GM10248 (cell line): ENCODE measurements at regions not wholly inside any gene's neighbourhood (a gene's known extent, or its start where the extent isn't known, plus 50 kb on each side); places are given as distances from the start of the nearest gene placed in this dataset.
"Not testable (repeated sequence)": the region's sequence is repeated elsewhere in the genome, so short reads cannot be mapped to it uniquely, and the experiment has no call there.

Experiments
- CTCF ChIA-PET: fragments of 300-600 bp; sonication (Branson Sonifier 250); formaldehyde crosslinking; extraction: SDS; loops from one replicate; lab custom pipeline; 2021; ENCODE audit warnings: antibody characterized with exemption; lab: Yijun Ruan, JAX
- POLR2A ChIA-PET: fragments of 350-650 bp; sonication (Branson Sonifier 250); formaldehyde crosslinking; extraction: SDS; loops from one replicate; lab custom pipeline; 2020; ENCODE audit warnings: antibody characterized with exemption; lab: Yijun Ruan, JAX
- DNase-seq: peaks from one replicate; pipeline ENCODE4 v3.0.0; 2012; ENCODE audit errors: extremely low spot score
- TF ChIP-seq, protein P1 (sequence below): IDR thresholded peaks from 2 replicates; pipeline ENCODE4 v1.5.1; 2012; ENCODE audit warnings: mild to moderate bottlenecking, low read depth; ENCODE audit errors: extremely low read depth, missing control alignments, control extremely low read depth

DNA sequence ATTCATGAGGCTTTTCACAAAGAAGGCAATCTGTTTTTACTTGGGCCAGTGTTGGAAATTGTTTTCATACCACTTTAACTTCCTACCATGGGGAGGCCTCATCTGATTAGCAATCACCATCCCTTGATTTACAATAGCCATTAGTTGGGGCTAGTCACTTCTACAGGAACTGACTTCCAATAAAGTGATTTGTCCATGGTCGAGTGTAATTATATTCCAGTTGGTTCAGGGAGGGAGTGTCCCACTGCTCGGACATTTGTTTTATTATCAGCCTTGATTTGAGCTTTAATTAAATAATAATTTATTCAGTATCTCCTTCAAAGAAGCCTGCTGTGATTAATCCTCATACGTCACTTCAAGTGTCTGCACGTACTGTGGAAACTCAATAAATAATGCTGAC is 233.9 kb upstream of the CNTNAP5 start:
- TF ChIP-seq, protein P1, sequence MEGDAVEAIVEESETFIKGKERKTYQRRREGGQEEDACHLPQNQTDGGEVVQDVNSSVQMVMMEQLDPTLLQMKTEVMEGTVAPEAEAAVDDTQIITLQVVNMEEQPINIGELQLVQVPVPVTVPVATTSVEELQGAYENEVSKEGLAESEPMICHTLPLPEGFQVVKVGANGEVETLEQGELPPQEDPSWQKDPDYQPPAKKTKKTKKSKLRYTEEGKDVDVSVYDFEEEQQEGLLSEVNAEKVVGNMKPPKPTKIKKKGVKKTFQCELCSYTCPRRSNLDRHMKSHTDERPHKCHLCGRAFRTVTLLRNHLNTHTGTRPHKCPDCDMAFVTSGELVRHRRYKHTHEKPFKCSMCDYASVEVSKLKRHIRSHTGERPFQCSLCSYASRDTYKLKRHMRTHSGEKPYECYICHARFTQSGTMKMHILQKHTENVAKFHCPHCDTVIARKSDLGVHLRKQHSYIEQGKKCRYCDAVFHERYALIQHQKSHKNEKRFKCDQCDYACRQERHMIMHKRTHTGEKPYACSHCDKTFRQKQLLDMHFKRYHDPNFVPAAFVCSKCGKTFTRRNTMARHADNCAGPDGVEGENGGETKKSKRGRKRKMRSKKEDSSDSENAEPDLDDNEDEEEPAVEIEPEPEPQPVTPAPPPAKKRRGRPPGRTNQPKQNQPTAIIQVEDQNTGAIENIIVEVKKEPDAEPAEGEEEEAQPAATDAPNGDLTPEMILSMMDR: no peak
- DNase-seq: no peak
- ChIA-PET CTCF (interaction anchor here (0.8 to 1.4 kb wide), 2 partner anchors 12 to 25 kb away, joined by 3 to 4 read pairs; no protein-coding TSS in a partner anchor), POLR2A (no interaction called here)

DNA sequence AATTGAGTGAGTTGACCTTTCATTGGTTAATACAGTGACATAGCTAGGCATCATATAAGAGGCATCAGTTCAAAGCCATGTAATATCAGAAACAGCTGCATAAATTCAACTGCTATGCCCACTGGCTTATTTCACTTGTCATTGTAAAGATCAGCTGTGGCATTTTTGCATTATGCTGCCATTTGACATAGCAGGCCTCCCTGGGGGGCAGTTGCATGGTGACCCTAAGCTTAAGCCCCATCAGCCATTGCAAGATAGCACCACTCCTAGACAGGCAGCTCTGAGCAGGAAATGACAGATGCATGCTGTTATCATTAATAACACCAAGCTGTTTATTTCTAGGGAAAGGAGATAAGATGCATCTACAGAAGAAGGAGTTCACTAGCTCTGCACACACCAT is 233.4 kb upstream of the CNTNAP5 start:
- TF ChIP-seq, protein P1: no peak
- DNase-seq: no peak
- ChIA-PET CTCF (interaction anchor here (0.8 to 1.4 kb wide), 3 partner anchors 12 to 25 kb away, joined by 3 to 4 read pairs (median 3); no protein-coding TSS in a partner anchor), POLR2A (no interaction called here)

DNA sequence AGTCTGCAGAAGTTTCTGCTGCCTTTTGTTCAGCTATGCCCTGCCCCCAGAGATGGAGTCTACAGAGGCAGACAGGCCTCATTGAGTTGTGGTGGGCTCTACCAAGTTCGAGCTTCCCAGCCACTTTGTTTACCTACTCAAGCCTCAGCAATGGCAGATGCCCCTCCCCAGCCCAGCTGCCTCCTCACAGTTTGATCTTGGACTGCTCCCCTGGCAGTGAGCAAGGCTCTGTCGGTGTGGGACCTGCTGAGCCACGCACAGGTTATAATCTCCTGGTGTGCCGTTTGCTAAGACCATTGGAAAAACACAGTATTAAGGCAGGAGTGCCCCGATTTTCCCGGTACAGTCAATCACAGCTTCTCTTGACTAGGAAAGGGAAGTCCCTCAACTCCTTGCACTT is 221.0 kb upstream of the CNTNAP5 start:
- POLR2A ChIA-PET, DNase-seq, CTCF ChIA-PET: not testable (repeated sequence)

DNA sequence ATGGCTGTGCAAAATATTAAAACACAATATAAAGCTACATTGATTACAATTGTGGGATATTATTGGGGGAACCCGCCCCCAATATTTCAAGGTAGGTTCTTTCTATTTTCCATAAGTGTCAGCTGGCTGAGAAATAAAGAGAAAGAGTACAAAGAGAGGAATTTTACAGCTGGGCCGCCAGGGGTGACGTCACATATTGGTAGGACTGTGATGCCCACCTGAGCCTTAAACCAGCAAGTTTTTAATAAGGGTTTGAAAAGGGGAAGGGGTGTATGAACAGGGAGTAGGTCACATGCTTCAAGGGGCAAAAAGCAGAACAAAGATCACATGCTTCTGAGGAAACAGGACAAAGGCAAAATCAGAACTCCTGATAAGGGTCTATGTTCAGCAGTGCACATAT is 219.3 kb upstream of the CNTNAP5 start:
- CTCF ChIA-PET, POLR2A ChIA-PET: not testable (repeated sequence)

DNA sequence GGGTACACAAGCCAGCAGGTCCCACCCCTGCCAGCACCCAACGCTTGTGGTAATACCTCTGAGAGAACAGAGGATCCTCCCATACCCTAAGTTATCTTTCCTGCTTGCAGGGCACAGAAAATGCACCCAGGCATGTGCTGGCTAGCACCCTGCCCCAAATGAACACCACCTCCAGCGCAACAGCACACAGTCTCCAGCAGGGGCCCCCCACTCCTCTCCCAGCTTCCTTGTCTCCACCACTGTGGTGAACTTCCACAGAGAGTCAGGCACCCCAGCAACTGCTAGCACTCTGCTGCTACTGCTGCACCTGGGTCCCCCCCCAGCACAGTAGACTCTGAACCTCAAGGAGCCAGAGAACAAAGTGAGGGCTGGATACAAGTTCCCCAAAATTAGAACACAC is 216.8 kb upstream of the CNTNAP5 start:
- ChIA-PET CTCF (interaction anchor here (1.4 kb wide), 1 partner anchor 16 kb away, joined by 3 read pairs; no protein-coding TSS in a partner anchor), POLR2A (no interaction called here)

More for the DNA sequence above, 219.3 kb upstream of the CNTNAP5 start:
- DNase-seq: not testable (repeated sequence)

DNA sequence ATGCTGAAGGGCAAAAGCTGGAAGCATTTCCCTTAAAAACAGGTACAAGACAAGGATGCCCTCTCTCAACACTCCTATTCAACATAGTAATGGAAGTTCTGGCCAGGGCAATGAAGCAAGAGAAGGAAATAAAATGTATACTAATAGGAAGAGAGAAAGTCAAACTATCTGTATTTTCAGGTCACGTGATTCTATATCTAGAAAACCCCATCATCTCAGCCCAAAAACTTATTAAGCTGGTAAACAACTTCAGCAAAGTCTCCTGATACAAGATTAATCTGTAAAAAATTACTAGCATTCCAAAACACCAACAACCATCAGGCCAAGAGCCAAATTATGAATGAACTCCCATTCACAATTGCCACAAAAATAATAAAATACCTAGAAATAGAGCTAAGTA is 213.2 kb upstream of the CNTNAP5 start:
- TF ChIP-seq, protein P1: no peak
- no peak for DNase-seq
- ChIA-PET CTCF (no interaction called here), POLR2A (no interaction called here)

More for the DNA sequence above, 216.8 kb upstream of the CNTNAP5 start:
- no peak for DNase-seq
- TF ChIP-seq, protein P1: no peak

DNA sequence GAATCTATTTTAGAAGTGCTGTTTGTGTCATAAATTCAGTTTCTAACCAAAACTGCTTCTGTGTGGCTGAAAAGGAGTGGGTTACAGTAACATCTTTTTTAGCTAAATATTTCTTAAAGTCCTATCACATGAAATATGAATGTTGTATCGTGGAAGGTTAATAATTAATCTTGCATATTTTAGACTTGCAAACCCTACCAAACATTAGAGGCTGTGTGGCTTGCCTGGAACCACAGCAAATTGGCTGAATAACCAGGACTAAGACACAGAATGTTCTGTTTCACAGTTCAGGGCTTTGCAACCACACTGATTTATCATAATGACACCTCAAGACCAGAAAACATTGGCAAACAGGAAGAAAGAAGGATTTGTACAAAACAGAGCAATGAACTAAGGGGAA is 208.9 kb upstream of the CNTNAP5 start:
- ChIA-PET CTCF (interaction anchor here (1.0 to 1.4 kb wide), 2 partner anchors 8 to 25 kb away, joined by 3 read pairs; no protein-coding TSS in a partner anchor), POLR2A (no interaction called here)
- TF ChIP-seq, protein P1: no peak
- DNase-seq: no peak

DNA sequence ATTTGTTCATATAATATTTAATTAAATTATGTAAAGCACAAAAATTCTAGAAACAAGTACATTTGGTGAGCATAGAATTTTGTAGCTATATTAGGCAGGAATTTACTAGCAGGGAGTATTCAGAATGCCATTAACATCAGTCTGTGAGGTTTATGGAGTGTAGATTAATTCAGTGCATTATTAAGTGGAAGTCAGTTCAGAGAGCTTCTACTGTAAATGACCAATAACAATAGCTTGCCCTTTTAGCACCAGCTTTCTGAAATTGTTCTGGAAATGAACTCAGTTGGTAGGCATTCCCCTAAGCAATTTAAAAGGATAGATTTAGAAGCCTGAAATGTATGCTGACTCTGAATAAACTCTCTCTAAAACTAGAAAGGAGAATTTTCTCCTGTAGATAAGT is 208.2 kb upstream of the CNTNAP5 start:
- CTCF ChIA-PET: interaction anchor here (1.4 kb wide), 1 partner anchor 25 kb away, joined by 3 read pairs; no protein-coding TSS in a partner anchor

More for the DNA sequence above, 208.2 kb upstream of the CNTNAP5 start:
- POLR2A ChIA-PET: no interaction called here
- TF ChIP-seq, protein P1: no peak
- no peak for DNase-seq
